HG03108 (cell line): ENCODE measurements at regions not wholly inside any gene's neighbourhood (a gene's known extent, or its start where the extent isn't known, plus 50 kb on each side); places are given as distances from the start of the nearest gene placed in this dataset.

ENCODE experiments used
- ATAC-seq: cut with Tn5 transposase; IDR thresholded peaks from one replicate; pipeline ENCODE4 v1.9.1; 2021; ENCODE audit warnings: moderate library complexity; ENCODE audit not compliant: unreplicated experiment

DNA sequence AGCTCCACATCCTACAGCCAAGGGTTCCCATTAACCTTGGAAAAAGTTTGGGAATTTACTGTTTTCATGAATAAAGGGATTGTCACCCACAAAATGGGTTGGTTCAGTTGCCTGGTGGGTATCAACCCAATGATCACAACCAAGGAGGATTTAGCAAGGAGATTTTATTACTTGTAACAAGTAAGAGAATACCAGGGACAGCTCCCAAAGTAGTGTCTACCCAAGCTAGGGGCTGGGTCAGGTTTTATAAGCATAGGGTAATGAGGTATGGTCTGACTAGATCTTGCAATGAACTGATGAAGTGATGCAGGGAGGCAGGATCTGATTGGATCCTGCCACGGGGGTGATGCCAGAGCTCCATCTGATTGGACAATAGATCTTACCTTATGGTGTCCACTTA, 681.8 kb downstream of the SLC4A3 start:
- no peak for ATAC-seq

DNA sequence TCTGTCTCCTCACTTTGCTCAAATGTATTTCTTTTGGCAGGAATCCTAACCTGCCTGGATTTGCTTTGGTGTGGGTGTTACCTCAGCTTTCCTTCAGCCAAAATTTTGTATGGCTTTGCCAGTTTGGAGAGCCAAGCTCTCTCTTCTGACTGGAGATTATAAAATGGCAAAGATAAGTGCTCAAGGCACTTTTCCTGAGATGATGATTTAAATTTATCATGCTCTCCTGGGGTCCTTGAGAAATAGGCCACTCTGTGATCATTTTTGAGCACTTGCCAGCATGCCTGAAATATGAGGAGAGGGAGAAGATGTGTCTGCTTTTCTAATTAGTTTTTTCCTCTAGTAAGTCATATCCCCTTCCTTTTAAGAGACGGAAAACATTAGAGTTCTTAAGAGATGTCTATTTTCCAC, 683.0 kb downstream of the SLC4A3 start:
- no peak for ATAC-seq

DNA sequence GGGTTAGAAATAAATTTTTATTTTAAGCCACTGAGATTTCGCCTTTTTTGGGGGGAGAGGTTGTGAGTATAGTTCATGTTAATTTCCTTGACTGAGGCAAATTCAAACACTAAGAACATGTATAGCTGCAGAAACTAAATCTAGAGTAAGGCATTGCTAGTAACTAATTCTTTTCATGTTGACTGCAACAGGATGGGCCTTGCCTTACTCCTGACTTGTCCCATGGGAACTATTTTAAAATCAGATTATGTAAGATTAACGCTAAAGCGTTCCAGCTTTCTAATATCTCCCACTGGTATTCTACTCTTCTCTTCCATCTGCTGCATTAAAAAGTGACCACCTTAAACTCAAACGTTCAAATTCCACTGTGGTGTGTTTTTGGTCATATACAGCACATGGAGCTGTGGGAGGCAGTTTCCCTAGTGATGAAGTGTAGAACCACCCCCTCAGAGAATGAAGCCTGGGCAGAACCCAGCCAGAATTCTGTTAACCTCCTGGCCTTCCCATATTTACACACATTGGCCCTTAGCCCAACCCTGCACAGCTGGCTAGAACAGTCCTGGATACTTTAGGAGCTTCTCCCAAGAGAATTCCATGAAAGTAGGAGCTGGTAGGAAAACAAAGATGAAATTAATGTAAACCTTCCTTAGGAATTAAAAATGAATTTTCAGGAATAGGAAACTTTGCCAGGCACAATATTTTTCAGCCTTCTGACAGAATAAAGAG, 687.8 kb downstream of the SLC4A3 start:
- ATAC-seq: no peak

DNA sequence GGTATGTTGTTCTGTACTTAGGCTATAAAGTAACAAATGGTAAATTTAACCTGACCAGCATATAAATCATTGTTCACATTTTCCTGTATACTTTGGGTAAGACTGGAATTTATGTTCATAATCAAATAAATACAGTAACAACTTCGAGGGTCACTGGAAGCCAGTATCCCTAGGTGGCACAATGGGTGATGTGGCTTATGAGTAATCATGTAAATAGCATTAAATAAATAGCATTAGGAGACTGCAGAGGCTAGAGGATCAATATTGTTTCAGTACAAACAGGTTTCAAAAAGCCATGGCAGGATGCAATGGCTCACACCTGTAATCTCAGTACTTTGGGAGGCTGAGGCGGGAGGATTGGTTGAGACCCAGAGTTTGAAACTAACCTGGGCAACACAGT, 690.6 kb downstream of the SLC4A3 start:
- no peak for ATAC-seq

DNA sequence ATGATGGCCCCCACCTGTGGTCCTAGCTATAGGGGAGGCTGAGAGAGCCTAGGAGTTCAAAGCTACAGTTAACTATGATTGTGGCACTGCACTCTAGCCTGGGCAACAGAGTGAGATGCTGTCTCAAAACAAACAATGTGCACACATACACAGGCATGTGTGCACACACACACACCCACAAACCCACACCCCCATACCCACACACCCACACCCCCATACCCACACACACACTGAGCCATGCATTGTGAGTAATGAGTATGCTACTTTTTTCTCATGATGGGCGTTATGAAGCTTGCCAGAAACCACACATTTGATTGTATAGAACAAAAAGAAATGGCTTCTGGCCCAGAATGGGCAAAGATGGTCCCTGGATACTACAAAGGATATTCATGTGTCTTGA, 691.1 kb downstream of the SLC4A3 start:
- no peak for ATAC-seq

DNA sequence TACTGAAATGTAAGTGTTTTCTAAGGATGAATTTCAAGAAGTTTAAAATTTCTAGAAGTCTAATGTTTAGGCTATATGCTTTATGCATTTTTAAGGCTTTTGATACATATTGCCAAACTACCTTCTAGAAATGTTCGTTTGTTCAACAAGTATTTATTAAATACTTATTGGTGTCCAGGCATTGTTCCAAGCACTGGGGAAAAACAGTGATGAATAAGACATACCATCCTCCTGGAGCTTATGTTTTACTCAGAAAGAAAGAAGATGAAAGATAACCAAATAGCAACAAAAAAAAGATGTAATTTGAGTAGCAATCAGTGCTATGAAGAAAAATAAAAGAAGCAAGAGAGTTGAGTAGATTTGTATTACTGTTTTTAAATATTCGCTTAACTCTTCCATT, 692.9 kb downstream of the SLC4A3 start:
- no peak for ATAC-seq

DNA sequence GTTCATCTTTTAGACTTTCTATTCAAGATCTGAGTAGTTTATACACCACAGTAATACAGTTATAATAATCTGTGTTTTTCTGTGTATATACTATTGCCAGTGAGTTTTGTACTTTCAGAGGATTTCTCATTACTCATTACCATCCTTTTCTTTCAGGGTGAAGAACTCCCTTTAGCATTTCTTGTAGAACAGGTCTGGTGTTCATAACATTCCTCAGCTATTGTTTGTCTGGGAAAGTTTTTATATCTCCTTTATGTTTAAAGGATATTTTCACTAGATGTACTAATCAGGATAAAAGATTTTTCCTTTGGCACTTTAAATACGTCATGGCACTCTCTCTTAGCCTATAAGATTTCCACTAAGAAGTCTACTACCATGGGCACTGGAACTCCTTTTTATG, 705.5 kb downstream of the SLC4A3 start:
- ATAC-seq: no peak

DNA sequence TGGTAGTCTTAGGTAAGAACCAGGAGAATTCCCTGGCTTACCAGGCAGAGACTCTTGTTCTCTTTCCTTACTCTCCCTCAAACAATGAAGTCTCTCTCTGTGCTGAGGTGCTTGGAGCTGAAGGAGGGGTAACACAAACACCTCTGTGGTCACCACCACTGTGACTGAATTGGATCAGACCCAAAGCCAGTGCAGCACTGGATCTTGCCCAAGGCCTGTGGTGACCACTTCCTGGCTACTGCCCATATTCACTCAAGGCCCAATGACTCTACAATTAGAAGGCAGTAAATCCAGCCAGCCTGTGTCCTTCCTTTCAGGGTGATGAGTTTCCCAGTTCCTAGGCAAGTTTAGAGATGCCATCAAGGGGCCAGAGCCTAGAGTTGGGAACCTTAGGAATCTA, 706.8 kb downstream of the SLC4A3 start:
- no peak for ATAC-seq

DNA sequence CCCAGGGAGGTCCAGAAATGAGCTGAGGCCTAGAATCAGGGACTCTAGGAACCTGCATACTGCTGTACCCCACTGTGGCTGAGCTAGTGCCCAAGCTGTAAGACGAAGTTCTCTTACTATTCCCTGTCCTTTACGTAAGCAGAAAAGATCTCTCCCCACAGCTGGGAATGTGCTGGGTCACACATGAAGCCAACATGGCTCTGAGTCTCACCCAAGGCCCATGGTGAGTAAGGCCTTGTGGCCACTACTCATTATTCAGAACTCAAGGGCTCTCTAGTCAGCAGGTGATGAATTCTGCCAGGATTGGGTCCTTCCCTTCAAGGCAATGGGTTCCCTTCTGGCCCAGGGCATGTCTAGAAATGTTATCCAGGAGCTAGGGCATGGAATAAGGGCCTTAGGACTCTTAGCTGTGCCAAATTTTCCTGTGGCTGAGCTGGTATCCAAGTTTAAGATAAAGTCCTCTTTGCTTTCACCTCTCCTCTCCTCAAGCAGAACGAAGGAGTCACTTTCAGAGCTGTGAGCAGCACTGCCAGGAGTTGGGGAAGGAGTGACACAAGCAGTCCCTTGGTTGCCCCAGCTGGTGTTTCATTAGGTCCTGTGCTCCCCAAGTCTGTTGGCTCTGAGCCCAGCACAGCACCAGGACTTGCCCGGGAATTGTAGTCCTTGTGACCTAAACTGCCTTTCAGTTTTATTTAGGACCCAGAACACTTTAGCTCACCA, 707.6 kb downstream of the SLC4A3 start:
- ATAC-seq: no peak

DNA sequence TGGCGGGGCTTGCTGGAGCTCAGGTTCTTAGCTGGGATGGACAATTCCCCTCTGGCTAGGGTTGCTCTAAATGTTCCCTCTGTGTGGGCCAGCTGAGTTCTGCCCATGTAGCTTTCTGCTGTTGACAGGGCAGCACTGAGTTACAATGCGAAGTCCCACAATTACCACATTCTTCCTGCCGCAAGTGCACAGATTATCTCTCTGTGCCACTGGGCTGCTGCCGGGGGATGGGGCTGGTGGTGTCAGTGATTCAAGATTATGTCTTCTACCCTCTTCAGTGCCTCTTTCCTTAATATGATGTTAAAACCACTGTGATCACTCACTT, 708.1 kb downstream of the SLC4A3 start:
- ATAC-seq: no peak

DNA sequence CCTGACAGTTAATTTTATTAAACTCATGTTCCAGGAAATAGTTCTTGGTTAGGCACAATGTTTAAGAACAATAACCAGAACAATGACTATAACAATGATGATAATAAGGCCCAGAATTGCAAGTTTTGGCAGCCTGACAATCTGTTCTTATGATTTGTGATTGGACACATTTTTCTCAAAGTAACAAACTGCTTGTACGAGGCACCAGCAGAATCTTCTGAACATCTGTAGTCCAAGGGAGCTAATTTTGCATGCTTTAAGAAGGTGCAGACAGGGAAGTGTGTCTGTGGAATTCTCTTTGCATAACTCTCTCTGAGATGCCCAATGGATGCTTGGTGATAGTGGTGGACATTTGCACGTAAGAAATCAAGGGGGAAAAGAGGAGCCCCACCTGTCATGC, 709.3 kb downstream of the SLC4A3 start:
- no peak for ATAC-seq

DNA sequence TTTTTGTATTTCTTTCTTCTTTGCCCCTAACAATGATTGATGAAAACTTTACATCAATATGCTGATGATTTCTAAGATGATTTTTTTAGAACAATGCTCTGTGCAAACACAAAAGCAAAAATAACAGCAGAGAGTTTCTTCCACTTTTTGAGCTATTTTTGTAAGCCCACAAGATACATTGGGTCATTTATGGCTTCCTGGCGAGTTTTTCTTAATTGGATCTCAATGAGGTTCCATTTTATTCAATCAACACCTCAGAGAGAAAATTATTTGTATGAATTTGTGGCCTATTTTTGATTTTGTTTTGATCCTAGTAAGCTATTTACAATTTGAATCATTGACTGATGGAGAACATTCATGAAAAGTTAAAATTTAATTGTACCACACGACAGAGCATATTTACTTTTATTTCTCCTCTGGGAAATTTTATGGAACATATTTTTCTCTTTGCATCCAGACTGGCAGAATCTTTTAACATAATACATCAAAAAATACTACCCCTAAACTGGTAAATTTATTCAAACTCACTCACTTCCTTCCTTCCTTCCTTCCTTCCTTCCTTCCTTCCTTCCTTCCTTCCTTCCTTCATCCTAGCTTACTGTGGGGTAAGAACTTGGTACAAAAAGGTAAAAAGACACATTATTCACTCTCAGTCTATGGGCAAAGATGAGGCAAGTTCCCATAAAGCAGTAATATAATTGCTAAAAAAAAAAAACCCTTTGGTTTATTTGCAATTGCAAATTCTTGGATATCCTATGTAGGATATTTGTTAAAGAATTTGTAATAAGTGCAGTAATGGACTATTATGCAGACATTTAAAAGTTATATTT, 710.4 kb downstream of the SLC4A3 start:
- no peak for ATAC-seq

DNA sequence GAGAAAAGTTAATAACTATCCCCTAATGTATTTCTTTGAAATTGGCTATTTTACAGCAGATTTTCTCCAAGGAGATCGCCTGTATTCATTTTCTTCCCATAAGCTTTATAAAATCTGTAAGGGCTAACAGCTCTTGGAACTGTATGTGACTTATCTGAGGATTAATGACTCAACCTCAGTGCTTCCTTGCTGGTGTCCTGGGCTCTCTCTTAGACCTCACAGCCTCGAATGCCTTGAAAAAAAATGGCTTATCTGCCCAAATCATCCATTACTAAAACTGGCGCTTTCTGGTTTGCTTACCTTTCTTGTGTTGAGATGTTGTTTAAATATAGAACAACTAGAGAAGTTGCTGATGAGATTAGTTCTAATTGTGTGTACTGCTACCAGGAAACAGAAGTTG, 713.6 kb downstream of the SLC4A3 start:
- no peak for ATAC-seq

DNA sequence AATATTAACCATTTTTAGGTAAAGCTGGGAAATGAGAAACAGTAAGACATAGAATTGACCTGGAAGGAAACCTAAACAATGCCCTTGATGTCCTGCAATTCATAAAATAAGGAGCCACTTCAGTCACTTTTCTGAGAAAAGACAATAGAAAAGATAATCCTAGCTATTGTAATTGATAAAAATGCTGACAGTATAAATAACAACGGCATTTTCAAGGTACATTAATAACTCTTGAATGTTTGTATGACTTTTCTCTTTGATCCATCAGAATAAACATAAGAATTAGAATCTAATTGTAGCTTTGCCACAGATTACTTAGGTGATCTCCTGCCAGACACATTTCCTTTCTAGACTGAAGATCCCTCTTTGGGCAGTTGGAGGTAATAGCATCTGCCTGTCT, 719.5 kb downstream of the SLC4A3 start:
- no peak for ATAC-seq

DNA sequence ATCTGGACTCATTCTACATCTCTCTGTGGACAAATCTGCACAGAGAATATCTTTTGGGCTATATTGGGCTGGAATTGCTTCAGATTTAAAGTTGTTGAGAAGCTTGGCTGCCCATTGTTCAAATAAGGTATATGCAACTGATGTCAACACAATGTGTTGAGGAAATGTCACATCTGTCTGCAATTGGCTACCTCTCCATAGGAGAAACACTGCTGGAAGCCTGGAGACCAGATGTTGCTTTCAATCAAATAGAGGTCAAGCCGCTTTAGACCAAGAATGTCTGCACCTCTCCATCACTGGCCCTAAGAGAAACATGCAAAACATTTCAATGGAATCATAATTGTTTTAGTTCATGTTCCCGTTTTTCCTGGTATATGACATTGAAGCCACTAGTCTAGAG, 720.2 kb downstream of the SLC4A3 start:
- ATAC-seq: no peak

DNA sequence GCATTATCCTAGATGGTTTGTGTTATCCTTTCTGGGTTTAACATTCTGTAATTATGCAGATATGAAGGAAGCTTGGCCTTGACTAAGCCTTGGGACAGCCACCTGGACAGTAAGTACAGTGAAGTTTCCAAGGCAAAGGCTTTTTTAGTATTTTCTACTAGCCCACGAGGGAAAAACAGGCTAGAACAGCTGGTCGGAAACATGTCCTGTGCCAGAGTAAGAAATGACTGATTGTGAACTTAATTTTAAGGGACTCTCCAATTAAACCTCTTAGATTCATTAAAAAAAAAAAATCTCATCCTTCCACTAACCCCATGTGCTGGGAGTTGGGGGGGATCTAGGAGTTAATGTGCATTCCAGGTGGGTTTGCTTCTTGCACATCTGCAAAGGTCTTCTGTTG, 720.8 kb downstream of the SLC4A3 start:
- no peak for ATAC-seq

DNA sequence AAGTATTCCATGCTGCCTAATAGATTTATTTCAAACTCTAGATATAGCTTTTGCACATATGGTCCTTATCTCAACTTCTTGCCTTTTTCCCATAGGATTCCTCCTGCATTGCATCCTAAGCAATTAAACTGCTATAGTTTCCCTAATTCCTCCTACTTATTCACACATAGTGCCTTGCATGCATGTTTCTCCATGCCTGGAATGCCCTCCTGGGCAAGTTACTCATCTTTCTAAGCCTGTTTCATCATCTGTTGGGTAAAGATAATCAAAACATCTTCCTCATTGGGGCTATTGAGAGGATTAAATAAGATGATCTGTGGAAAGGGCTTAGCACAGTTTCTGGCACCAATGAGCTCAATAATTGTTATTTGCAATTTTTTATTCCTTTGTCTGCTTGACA, 726.5 kb downstream of the SLC4A3 start:
- ATAC-seq: no peak

DNA sequence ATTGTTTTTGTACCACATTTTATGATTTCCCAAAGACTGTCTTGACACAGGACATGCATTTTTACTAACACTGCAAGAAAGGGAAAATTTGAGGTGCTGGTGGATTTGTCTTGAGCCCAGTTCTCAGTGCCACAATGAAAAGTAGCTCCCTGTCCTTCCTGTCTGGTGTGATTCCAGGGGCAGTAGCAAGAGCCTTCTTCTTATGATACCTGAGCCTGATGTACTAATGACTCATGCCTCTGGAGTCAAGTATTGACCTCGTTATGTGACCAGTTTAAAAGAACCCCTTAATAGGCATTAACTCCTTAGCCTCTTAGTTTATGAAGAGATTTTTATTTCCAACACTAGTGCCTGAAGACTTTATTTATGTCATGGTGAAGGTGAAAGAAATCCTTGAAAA, 728.6 kb downstream of the SLC4A3 start:
- no peak for ATAC-seq

DNA sequence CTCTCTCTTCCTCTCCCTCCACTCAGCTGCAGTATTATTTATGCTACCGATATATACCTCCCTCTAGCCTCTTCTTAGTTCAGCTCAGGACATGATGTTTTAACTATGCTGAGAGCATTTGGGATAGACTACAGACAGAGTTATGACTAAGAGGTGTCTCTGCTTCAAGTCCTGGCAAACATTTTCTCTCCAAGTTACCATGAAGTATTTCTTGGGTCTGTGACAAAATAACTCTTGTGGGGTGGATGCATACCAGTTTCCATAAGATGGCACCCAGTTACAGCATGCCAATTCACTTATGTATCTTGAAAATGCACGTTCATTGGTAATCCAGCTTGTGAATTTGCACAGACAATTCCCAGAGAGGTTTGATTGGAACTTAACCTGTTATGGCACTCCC, 737.6 kb downstream of the SLC4A3 start:
- ATAC-seq: no peak

DNA sequence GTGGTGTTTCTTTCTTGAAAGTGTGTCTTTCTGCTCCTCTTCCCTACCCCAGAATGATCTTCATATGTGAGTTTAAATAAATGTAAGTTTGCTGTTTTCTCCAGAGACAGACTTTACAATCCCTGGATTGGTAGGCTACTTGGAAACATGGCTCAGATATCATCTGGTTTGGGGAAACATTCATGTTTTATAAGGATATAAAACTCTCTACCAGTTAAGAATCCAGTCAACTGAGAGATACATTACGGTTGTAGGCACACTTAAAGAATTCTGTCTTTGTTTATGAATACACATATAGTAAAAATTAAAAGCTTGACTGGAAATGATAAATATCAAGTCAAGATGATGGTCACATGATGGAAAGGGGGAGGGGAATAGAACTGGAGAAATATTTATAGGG, 739.3 kb downstream of the SLC4A3 start:
- no peak for ATAC-seq

DNA sequence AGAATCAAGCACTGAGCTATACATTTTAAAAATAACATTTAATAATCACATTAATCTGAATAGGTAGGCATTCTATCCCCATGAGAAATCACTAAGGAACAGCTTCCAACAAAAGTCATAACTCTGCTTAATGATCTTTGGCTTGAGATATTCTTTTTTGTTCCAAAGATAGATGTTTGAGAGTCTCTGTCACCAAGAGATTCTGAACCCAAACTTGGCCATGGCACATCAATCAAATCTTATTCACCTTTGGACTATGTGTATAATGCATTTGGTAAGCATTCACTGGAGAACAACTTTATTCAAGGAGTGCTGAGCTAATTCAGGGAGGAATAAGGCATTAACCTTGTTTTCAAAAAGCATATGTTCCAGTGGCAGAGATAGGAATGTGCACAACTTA, 743.3 kb downstream of the SLC4A3 start:
- no peak for ATAC-seq

DNA sequence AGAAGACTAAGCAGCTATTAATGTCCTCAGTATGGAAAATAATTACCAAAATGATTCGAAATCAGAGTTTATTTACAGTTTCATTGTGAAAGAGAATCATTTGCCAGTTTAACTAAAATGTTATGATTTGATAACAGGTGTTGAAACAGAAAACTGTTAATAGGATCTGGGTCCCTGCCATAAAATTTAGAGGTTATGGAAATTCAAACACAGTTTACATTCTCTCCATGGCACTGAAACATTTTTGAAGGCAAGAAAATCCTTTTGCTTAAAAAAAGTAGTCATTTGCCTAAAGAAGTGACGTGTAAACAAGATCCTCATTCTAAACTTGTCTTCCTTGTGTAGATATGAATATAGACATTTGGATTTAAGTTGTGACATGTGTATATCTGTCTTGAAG, 743.8 kb downstream of the SLC4A3 start:
- no peak for ATAC-seq
